MM.1S (cell line): ENCODE measurements at regions not wholly inside any gene's neighbourhood (a gene's known extent, or its start where the extent isn't known, plus 50 kb on each side); places are given as distances from the start of the nearest gene placed in this dataset.

Experiments
- DNase-seq: peaks from one replicate; pipeline ENCODE4 v3.0.0-alpha.2; 2015
- H2AFZ ChIP-seq: fragments of 300-600 bp; sonication (generic); 2 replicates; pipeline ENCODE4 v1.6.0; 2016; ENCODE audit warnings: antibody characterized with exemption, low read length
- H3F3A ChIP-seq: fragments of 300-600 bp; sonication (generic); 2 replicates; pipeline ENCODE4 v1.6.1; 2016; ENCODE audit warnings: mild to moderate bottlenecking, antibody characterized with exemption, low read length, moderate library complexity, mixed read lengths; ENCODE audit not compliant: insufficient read depth
- H3K27ac ChIP-seq: fragments of 300-600 bp; sonication (generic); 2 replicates; pipeline ENCODE4 v1.5.1; 2016; ENCODE audit warnings: mild to moderate bottlenecking, low read length
- H3K27me3 ChIP-seq: fragments of 300-600 bp; sonication (generic); replicated peaks from 2 replicates; pipeline ENCODE4 v1.6.0; 2016; ENCODE audit warnings: low read length; ENCODE audit not compliant: insufficient read depth
- H3K36me3 ChIP-seq: fragments of 300-600 bp; sonication (generic); replicated peaks from 2 replicates; pipeline ENCODE4 v1.6.1; 2016; ENCODE audit warnings: mild to moderate bottlenecking, low read length, mixed read lengths; ENCODE audit not compliant: insufficient read depth
- H3K4me1 ChIP-seq: fragments of 300-600 bp; sonication (generic); 2 replicates; pipeline ENCODE4 v1.6.1; 2016; ENCODE audit warnings: low read length, mixed read lengths
- H3K4me2 ChIP-seq: fragments of 300-600 bp; sonication (generic); 2 replicates; pipeline ENCODE4 v1.6.0; 2016; ENCODE audit warnings: low read depth, low read length
- H3K4me3 ChIP-seq: fragments of 300-600 bp; sonication (generic); 2 replicates; pipeline ENCODE4 v1.5.1; 2016; ENCODE audit warnings: low read length, mixed read lengths
- H3K79me2 ChIP-seq: fragments of 300-600 bp; sonication (generic); 2 replicates; pipeline ENCODE4 v1.6.1; 2016; ENCODE audit warnings: mixed run types, low read length, mixed read lengths
- H3K9ac ChIP-seq: fragments of 300-600 bp; sonication (generic); 2 replicates; pipeline ENCODE4 v1.6.1; 2016; ENCODE audit warnings: low read length, mixed read lengths
- H3K9me2 ChIP-seq: fragments of 300-600 bp; sonication (generic); replicated peaks from 2 replicates; pipeline ENCODE4 v1.6.1; 2016; ENCODE audit warnings: mild to moderate bottlenecking, low read length, mixed read lengths; ENCODE audit not compliant: insufficient read depth
- H3K9me3 ChIP-seq: fragments of 300-600 bp; sonication (generic); replicated peaks from 2 replicates; pipeline ENCODE4 v1.6.1; 2016; ENCODE audit warnings: mild to moderate bottlenecking, low read length, mixed read lengths; ENCODE audit not compliant: insufficient read depth
- H4K20me1 ChIP-seq: fragments of 300-600 bp; sonication (generic); 2 replicates; pipeline ENCODE4 v1.6.1; 2016; ENCODE audit warnings: mild to moderate bottlenecking, low read length, moderate library complexity, mixed read lengths; ENCODE audit not compliant: insufficient read depth
- EZH2 ChIP-seq: fragments of 300-600 bp; sonication (generic); optimal IDR thresholded peaks from 2 replicates; pipeline ENCODE3; 2017; ENCODE audit warnings: low read depth, mild to moderate bottlenecking, antibody characterized with exemption, low read length, mixed read lengths
- EZH2phosphoT487 ChIP-seq: fragments of 300-600 bp; sonication (generic); IDR thresholded peaks from 2 replicates; pipeline ENCODE4 v1.6.1; 2018; ENCODE audit warnings: antibody characterized with exemption, low read length
- TF ChIP-seq, protein P1 (sequence below): fragments of 300-600 bp; sonication (generic); IDR thresholded peaks from 2 replicates; pipeline ENCODE4 v1.5.1; 2016; ENCODE audit warnings: antibody characterized with exemption, low read length, mixed read lengths

DNA sequence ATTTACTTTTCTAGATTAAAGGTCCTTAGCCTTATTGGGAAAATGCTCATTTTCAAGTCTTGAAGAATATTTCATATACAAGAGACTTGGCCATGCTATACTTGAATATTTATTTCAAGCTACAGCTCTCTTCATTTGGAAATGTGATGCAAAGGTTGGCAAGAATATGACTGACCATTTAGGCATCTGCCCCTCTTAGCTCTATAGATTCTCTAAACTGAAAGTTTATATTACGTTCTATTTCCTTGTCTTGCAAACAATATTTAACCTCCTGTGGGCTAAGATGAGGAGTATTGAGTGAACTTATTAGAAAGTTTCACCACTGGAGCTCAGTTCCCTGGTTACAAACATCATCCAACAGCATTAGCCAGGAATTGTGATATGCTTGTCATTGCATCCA, 593.1 kb downstream of the MAT2B start:
- H3K4me1 ChIP-seq = no peaks in the 10 kb centered on the region
- no peak overlapping the region for H3K9ac ChIP-seq
- no peak overlapping the region for H2AFZ ChIP-seq
- no peaks in the 10 kb centered on the region for H3K9me3 ChIP-seq
- DNase-seq = no peak
- H3F3A ChIP-seq = no peaks in the 10 kb centered on the region
- H3K36me3 ChIP-seq = no peaks in the 10 kb centered on the region
- no peaks in the 10 kb centered on the region for H3K27me3 ChIP-seq
- no peak overlapping the region for H3K27ac ChIP-seq
- TF ChIP-seq EZH2phosphoT487 (no peak), EZH2 (no peak)
- TF ChIP-seq, protein P1, sequence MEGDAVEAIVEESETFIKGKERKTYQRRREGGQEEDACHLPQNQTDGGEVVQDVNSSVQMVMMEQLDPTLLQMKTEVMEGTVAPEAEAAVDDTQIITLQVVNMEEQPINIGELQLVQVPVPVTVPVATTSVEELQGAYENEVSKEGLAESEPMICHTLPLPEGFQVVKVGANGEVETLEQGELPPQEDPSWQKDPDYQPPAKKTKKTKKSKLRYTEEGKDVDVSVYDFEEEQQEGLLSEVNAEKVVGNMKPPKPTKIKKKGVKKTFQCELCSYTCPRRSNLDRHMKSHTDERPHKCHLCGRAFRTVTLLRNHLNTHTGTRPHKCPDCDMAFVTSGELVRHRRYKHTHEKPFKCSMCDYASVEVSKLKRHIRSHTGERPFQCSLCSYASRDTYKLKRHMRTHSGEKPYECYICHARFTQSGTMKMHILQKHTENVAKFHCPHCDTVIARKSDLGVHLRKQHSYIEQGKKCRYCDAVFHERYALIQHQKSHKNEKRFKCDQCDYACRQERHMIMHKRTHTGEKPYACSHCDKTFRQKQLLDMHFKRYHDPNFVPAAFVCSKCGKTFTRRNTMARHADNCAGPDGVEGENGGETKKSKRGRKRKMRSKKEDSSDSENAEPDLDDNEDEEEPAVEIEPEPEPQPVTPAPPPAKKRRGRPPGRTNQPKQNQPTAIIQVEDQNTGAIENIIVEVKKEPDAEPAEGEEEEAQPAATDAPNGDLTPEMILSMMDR = no peak
- H3K9me2 ChIP-seq = no peaks in the 10 kb centered on the region
- H3K4me2 ChIP-seq = no peak overlapping the region
- H3K79me2 ChIP-seq = no peaks in the 10 kb centered on the region
- H4K20me1 ChIP-seq = no peaks in the 10 kb centered on the region
- no peak overlapping the region for H3K4me3 ChIP-seq

DNA sequence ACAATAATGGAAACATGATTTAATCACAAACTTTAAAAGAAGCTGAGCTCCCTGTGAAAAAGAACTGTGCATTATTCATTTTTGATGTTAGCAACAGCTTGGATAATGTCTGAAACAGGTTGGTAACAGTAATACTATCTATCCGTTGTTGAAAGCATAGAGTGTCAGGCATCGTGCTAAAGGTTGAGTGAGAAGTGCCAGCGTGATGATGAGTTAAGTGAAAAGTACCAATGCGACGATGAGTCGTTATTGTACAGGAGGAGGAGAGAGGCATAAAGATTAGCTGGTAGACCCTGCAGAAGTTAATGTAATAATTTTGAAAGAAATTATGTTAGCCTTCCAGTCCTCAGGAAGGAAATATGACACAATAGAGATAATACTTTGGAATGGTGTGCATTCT, 593.6 kb downstream of the MAT2B start:
- H3K9me2 ChIP-seq = no peaks in the 10 kb centered on the region
- H3K36me3 ChIP-seq = no peaks in the 10 kb centered on the region
- no peaks in the 10 kb centered on the region for H3K4me1 ChIP-seq
- no peak for TF ChIP-seq EZH2
- no peaks in the 10 kb centered on the region for H3F3A ChIP-seq
- no peaks in the 10 kb centered on the region for H4K20me1 ChIP-seq
- DNase-seq = no peak
- H3K79me2 ChIP-seq = no peaks in the 10 kb centered on the region
- H3K4me2 ChIP-seq = no peak overlapping the region
- H2AFZ ChIP-seq = no peak overlapping the region
- H3K27me3 ChIP-seq = no peaks in the 10 kb centered on the region
- H3K9me3 ChIP-seq = no peaks in the 10 kb centered on the region
- H3K4me3 ChIP-seq = no peak overlapping the region
- H3K27ac ChIP-seq = no peak overlapping the region
- H3K9ac ChIP-seq = no peak overlapping the region

DNA sequence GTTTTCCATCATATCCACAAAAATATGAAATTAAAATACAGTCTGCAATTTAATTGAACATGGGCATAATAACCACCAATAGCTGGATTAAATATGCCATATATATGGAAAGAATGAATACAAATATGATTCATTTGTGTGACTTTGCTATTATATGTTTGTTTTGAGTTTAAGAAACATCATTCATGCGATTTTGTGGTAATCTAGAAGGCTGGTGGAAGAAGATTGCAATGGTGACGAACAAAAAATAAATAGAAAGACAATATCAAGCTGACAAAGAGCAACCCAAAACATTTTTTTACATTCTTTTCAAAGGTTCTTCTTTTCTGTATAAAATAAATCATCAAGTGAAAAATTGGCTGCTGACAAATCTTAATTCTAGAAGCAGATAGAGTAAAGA, 610.0 kb downstream of the MAT2B start:
- H3K79me2 ChIP-seq = no peaks in the 10 kb centered on the region
- no peaks in the 10 kb centered on the region for H3K9me3 ChIP-seq
- H3K4me2 ChIP-seq = no peak overlapping the region
- H2AFZ ChIP-seq = no peak overlapping the region
- H3F3A ChIP-seq = no peaks in the 10 kb centered on the region
- H3K27me3 ChIP-seq = no peaks in the 10 kb centered on the region
- no peak overlapping the region for H3K4me3 ChIP-seq
- H4K20me1 ChIP-seq = no peaks in the 10 kb centered on the region
- no peak for DNase-seq
- H3K27ac ChIP-seq = no peak overlapping the region
- no peak overlapping the region for H3K9ac ChIP-seq
- H3K9me2 ChIP-seq = no peaks in the 10 kb centered on the region
- H3K4me1 ChIP-seq = no peaks in the 10 kb centered on the region
- TF ChIP-seq EZH2phosphoT487 (no peak), EZH2 (no peak)
- TF ChIP-seq, protein P1 = no peak
- no peaks in the 10 kb centered on the region for H3K36me3 ChIP-seq

DNA sequence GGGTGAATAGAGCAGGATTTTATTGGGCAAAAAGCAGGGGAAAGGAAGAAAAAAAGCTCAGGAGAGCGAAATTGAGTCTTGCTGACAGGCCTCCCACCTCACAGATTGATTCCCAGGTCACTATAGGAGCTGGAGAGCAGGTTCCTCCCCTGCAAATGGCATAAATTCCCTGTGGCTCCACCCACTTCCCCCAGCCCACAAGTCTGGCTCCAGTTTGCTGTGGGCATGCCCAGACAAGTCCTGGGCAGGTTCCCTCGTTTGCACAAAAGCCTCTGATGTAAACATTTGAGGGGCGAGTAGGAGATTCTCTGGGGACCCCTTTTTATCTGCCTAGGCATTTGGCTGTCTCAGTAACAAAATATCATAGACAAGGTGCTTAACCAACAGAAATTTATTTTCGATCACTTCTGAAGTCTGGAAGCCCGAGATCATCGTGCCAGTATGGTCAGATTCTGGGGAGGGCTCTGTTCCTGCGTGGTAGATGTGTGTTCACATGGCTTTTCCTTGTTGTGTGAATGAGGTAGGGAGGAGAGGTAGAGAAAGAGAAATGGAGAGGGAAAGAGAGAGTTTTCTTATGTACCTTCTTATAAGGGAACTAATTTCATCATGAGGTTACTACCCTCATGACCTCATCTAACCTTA, 614.5 kb downstream of the MAT2B start:
- no peaks in the 10 kb centered on the region for H3K9me3 ChIP-seq
- H3K9me2 ChIP-seq = no peaks in the 10 kb centered on the region
- H3K4me3 ChIP-seq = no peak overlapping the region
- H3K27me3 ChIP-seq = no peaks in the 10 kb centered on the region
- H3K36me3 ChIP-seq = no peaks in the 10 kb centered on the region
- no peaks in the 10 kb centered on the region for H4K20me1 ChIP-seq
- TF ChIP-seq EZH2 (no peak), EZH2phosphoT487 (no peak)
- TF ChIP-seq, protein P1 = no peak
- H3K9ac ChIP-seq = no peak overlapping the region
- H3F3A ChIP-seq = no peaks in the 10 kb centered on the region
- H3K79me2 ChIP-seq = no peaks in the 10 kb centered on the region
- H2AFZ ChIP-seq = no peak overlapping the region
- H3K27ac ChIP-seq = no peak overlapping the region
- no peak overlapping the region; the same call in 1 of the 2 replicates for H3K4me2 ChIP-seq
- peak; percentile 32 for DNase-seq
- no peaks in the 10 kb centered on the region for H3K4me1 ChIP-seq
